Neural cell (in vitro differentiated cells): ENCODE measurements at regions not wholly inside any gene's neighbourhood (a gene's known extent, or its start where the extent isn't known, plus 50 kb on each side); places are given as distances from the start of the nearest gene placed in this dataset.

Experiments
- H2AFZ ChIP-seq: fragments of 200-600, 300-800 bp; sonication (generic), shearing (Covaris generic); 2 replicates; pipeline ENCODE4 v1.6.0; 2014; ENCODE audit warnings: low read depth, mild to moderate bottlenecking, antibody characterized with exemption, low read length, moderate library complexity
- H3F3A ChIP-seq: fragments of 200-600 bp; shearing (Covaris generic); 2 replicates; pipeline ENCODE4 v1.6.1; 2016; ENCODE audit warnings: mild to moderate bottlenecking, moderate library complexity, mixed read lengths, antibody characterized with exemption, low read length; ENCODE audit not compliant: insufficient read depth, poor library complexity, severe bottlenecking
- H3K27ac ChIP-seq: fragments of 200-600, 300-800 bp; sonication (generic), shearing (Covaris generic); 2 replicates; pipeline ENCODE4 v1.5.1; 2014; ENCODE audit warnings: mild to moderate bottlenecking, low read length, moderate library complexity
- H3K27me3 ChIP-seq: fragments of 300-800, 200-600 bp; sonication (generic), shearing (Covaris generic); 2 replicates; pipeline ENCODE4 v1.6.0; 2014; ENCODE audit warnings: mild to moderate bottlenecking, low read depth, low read length, moderate library complexity; ENCODE audit not compliant: insufficient read depth
- H3K36me3 ChIP-seq: fragments of 300-800, 200-600 bp; sonication (generic), shearing (Covaris generic); 2 replicates; pipeline ENCODE4 v1.5.1; 2014; ENCODE audit warnings: mild to moderate bottlenecking, antibody characterized with exemption, low read length, moderate library complexity; ENCODE audit not compliant: insufficient read depth
- H3K4me2 ChIP-seq: fragments of 300-800, 200-600 bp; sonication (generic), shearing (Covaris generic); 2 replicates; pipeline ENCODE4 v1.6.0; 2014; ENCODE audit warnings: mild to moderate bottlenecking, low read length
- H3K4me3 ChIP-seq: fragments of 300-800, 200-600 bp; sonication (generic), shearing (Covaris generic); 2 replicates; pipeline ENCODE4 v1.5.1; 2014; ENCODE audit warnings: mild to moderate bottlenecking, low read length, moderate library complexity
- H3K79me2 ChIP-seq: fragments of 200-600 bp; shearing (Covaris generic); replicated peaks from 2 replicates; pipeline ENCODE4 v1.6.0; 2014; ENCODE audit warnings: mild to moderate bottlenecking, low read length, moderate library complexity; ENCODE audit not compliant: insufficient read depth
- H3K9ac ChIP-seq: fragments of 300-800, 200-600 bp; sonication (generic), shearing (Covaris generic); 2 replicates; pipeline ENCODE4 v1.6.1; 2016; ENCODE audit warnings: mild to moderate bottlenecking, low read length, mixed read lengths
- H3K9me2 ChIP-seq: fragments of 200-600 bp; shearing (Covaris generic); 2 replicates; pipeline ENCODE4 v1.6.1; 2016; ENCODE audit warnings: mild to moderate bottlenecking, low read length, mixed read lengths; ENCODE audit not compliant: insufficient read depth
- H3K9me3 ChIP-seq: fragments of 200-600, 300-800 bp; sonication (generic), shearing (Covaris generic); 2 replicates; pipeline ENCODE4 v1.6.1; 2016; ENCODE audit warnings: mild to moderate bottlenecking, mixed run types, low read length, moderate library complexity, mixed read lengths
- H4K20me1 ChIP-seq: fragments of 200-600 bp; shearing (Covaris generic); 2 replicates; pipeline ENCODE4 v1.6.1; 2016; ENCODE audit warnings: mild to moderate bottlenecking, mixed run types; ENCODE audit not compliant: insufficient read depth
- CTCF ChIP-seq: fragments of 450-650 bp; IDR thresholded peaks from 2 replicates; pipeline ENCODE4 v1.5.1; 2014; ENCODE audit warnings: antibody characterized with exemption, mild to moderate bottlenecking, moderate library complexity; ENCODE audit not compliant: poor library complexity, severe bottlenecking
- EP300 ChIP-seq: fragments of 450-650 bp; conservative IDR thresholded peaks from 2 replicates; pipeline ENCODE4 v1.6.1; 2014; ENCODE audit warnings: antibody characterized with exemption, mild to moderate bottlenecking, moderate library complexity; ENCODE audit not compliant: poor library complexity, severe bottlenecking
- EZH2 ChIP-seq: fragments of 200-600, 300-800 bp; shearing (Covaris generic), sonication (generic); IDR thresholded peaks from 2 replicates; pipeline ENCODE4 v1.6.1; 2014; ENCODE audit warnings: antibody characterized with exemption, low read length, borderline replicate concordance, mild to moderate bottlenecking; ENCODE audit not compliant: insufficient read depth, poor library complexity, severe bottlenecking
- MXI1 ChIP-seq: fragments of 450-650 bp; conservative IDR thresholded peaks from 2 replicates; pipeline ENCODE4 v1.6.1; 2014; ENCODE audit warnings: antibody characterized with exemption, mild to moderate bottlenecking; ENCODE audit not compliant: poor library complexity, severe bottlenecking
- POLR2AphosphoS5 ChIP-seq: IDR thresholded peaks from 2 replicates; pipeline ENCODE4 v1.6.1; 2012
- RAD21 ChIP-seq: fragments of 450-650 bp; conservative IDR thresholded peaks from 2 replicates; pipeline ENCODE4 v1.6.1; 2014; ENCODE audit warnings: antibody characterized with exemption, mild to moderate bottlenecking, moderate library complexity
- REST ChIP-seq: IDR thresholded peaks from 2 replicates; pipeline ENCODE4 v1.6.1; 2012; ENCODE audit warnings: borderline replicate concordance
- SMC3 ChIP-seq: fragments of 450-650 bp; conservative IDR thresholded peaks from 2 replicates; pipeline ENCODE4 v1.6.1; 2014; ENCODE audit warnings: antibody characterized with exemption, mild to moderate bottlenecking, moderate library complexity; ENCODE audit not compliant: poor library complexity
- TAF1 ChIP-seq: IDR thresholded peaks from 2 replicates; pipeline ENCODE4 v1.6.1; 2012; ENCODE audit warnings: low read depth

GRCh38 chr21:21715266-21715969 lies 717.2 kb downstream of the NCAM2 start:
- Histone ChIP-seq H3F3A (no peaks in the 10 kb centered on the region), H3K9me3 (no peaks in the 10 kb centered on the region), H3K9ac (no peak overlapping the region), H3K9me2 (no peaks in the 10 kb centered on the region), H3K27me3 (no peaks in the 10 kb centered on the region), H2AFZ (no peak overlapping the region), H4K20me1 (no peaks in the 10 kb centered on the region), H3K4me2 (no peak overlapping the region), H3K27ac (no peak overlapping the region), H3K4me3 (no peak overlapping the region), H3K36me3 (no peaks in the 10 kb centered on the region), H3K79me2 (no peaks in the 10 kb centered on the region)
- TF ChIP-seq EP300 (no peak), POLR2AphosphoS5 (no peak), SMC3 (no peak), EZH2 (no peak), REST (no peak), RAD21 (no peak), MXI1 (no peak), TAF1 (no peak), CTCF (no peak)

GRCh38 chr21:21722731-21723130 lies 724.5 kb downstream of the NCAM2 start:
- Histone ChIP-seq H3K36me3 (no peaks in the 10 kb centered on the region), H3K27me3 (no peaks in the 10 kb centered on the region), H3K27ac (no peak overlapping the region), H2AFZ (no peak overlapping the region), H3K79me2 (no peaks in the 10 kb centered on the region), H3K9me3 (no peaks in the 10 kb centered on the region), H3F3A (no peaks in the 10 kb centered on the region), H3K9ac (no peak overlapping the region), H4K20me1 (no peaks in the 10 kb centered on the region), H3K9me2 (no peaks in the 10 kb centered on the region), H3K4me3 (no peak overlapping the region), H3K4me2 (no peak overlapping the region)
- TF ChIP-seq TAF1, result no peak
- no peak for TF ChIP-seq RAD21
- TF ChIP-seq EP300, result no peak
- no peak for TF ChIP-seq REST
- no peak for TF ChIP-seq EZH2
- no peak for TF ChIP-seq POLR2AphosphoS5
- no peak for TF ChIP-seq MXI1
- no peak for TF ChIP-seq CTCF
- no peak for TF ChIP-seq SMC3
